Keratinocyte (primary cell): ENCODE measurements at regions not wholly inside any gene's neighbourhood (a gene's known extent, or its start where the extent isn't known, plus 50 kb on each side); places are given as distances from the start of the nearest gene placed in this dataset.

Experiments
- DNase-seq: peaks from one replicate; pipeline ENCODE4 v3.0.0-alpha.2; 2011; ENCODE audit warnings: low read depth, missing footprints, low spot score
- FAIRE-seq: peaks from 2 replicates; lab custom pipeline; 2011; peaks lifted over from hg19 to GRCh38; lab: Jason Lieb, UNC
- H2AFZ ChIP-seq: 2 replicates; pipeline ENCODE4 v1.6.0; 2012; ENCODE audit warnings: low read length, control low read depth, inconsistent platforms; ENCODE audit not compliant: control insufficient read depth
- H3K27ac ChIP-seq: 2 replicates; pipeline ENCODE4 v1.5.1; 2011; ENCODE audit warnings: low read length; ENCODE audit not compliant: control insufficient read depth, insufficient read depth
- H3K27me3 ChIP-seq: 3 replicates; pipeline ENCODE4 v1.6.0; 2011; ENCODE audit warnings: low read length; ENCODE audit not compliant: control insufficient read depth, insufficient read depth; ENCODE audit errors: extremely low read depth
- H3K36me3 ChIP-seq, 2 experiments: 2 replicates in 1 of 2; 3 replicates in 1 of 2; pipeline ENCODE4 v1.5.1; 2011; ENCODE audit warnings: low read length in 2 of 2, mild to moderate bottlenecking in 1 of 2; ENCODE audit not compliant: control insufficient read depth in 2 of 2, insufficient read depth in 2 of 2; ENCODE audit errors: extremely low read depth in 1 of 2
- H3K4me1 ChIP-seq: 3 replicates; pipeline ENCODE4 v1.5.1; 2011; ENCODE audit warnings: low read length; ENCODE audit not compliant: control insufficient read depth, insufficient read depth; ENCODE audit errors: extremely low read depth
- H3K4me2 ChIP-seq: 3 replicates; pipeline ENCODE4 v1.6.0; 2011; ENCODE audit warnings: low read depth, low read length; ENCODE audit not compliant: control insufficient read depth, insufficient read depth; ENCODE audit errors: extremely low read depth
- H3K4me3 ChIP-seq, 3 experiments: fragments of 200-600 bp in 1 of 3; sonication (generic) in 1 of 3; 2 replicates in 2 of 3; 3 replicates in 1 of 3; pipeline ENCODE4 v1.5.1; 2011 to 2016; ENCODE audit warnings: low read length in 3 of 3, mild to moderate bottlenecking in 3 of 3, control low read depth in 2 of 3, inconsistent platforms in 1 of 3, low read depth in 1 of 3, mixed read lengths in 1 of 3, mixed run types in 1 of 3, moderate library complexity in 1 of 3; ENCODE audit not compliant: control insufficient read depth in 2 of 3, insufficient read depth in 2 of 3; ENCODE audit errors: extremely low read depth in 1 of 3
- H3K79me2 ChIP-seq: 2 replicates; pipeline ENCODE4 v1.6.0; 2012; ENCODE audit warnings: low read length; ENCODE audit not compliant: control insufficient read depth, insufficient read depth
- H3K9ac ChIP-seq: 3 replicates; pipeline ENCODE4 v1.6.0; 2011; ENCODE audit warnings: low read length; ENCODE audit not compliant: control insufficient read depth, insufficient read depth; ENCODE audit errors: extremely low read depth
- H3K9me1 ChIP-seq: 3 replicates; pipeline ENCODE4 v1.6.0; 2011; ENCODE audit warnings: low read length; ENCODE audit not compliant: control insufficient read depth, insufficient read depth; ENCODE audit errors: extremely low read depth
- H3K9me3 ChIP-seq: 2 replicates; pipeline ENCODE4 v1.5.1; 2012; ENCODE audit warnings: low read depth, low read length; ENCODE audit not compliant: control insufficient read depth
- H4K20me1 ChIP-seq: 3 replicates; pipeline ENCODE4 v1.6.0; 2011; ENCODE audit warnings: low read length; ENCODE audit not compliant: control insufficient read depth, insufficient read depth; ENCODE audit errors: extremely low read depth
- EZH2 ChIP-seq: IDR thresholded peaks from one replicate; pipeline ENCODE4 v1.6.1; 2012; ENCODE audit warnings: inconsistent platforms, mild to moderate bottlenecking, low read length, moderate library complexity
- dilution Hi-C: fragments of 300-500 bp; cut with MboI; formaldehyde crosslinking; loops from one replicate; pipeline ENCODE4 v1.7.0; 2020; ENCODE audit warnings: low sequenced_read_pairs; ENCODE audit not compliant: extremely low pct_ligation_motif_present
- TF ChIP-seq, protein P1 (sequence below), 3 experiments: IDR thresholded peaks in 1 of 3; conservative IDR thresholded peaks in 1 of 3; optimal IDR thresholded peaks in 1 of 3; 2 replicates in 2 of 3; 3 replicates in 1 of 3; pipeline versions ENCODE3 to v1.5.1; 2011; ENCODE audit warnings: low read length in 3 of 3, mild to moderate bottlenecking in 3 of 3, moderate library complexity in 2 of 3, control low read depth in 1 of 3, inconsistent platforms in 1 of 3; ENCODE audit not compliant: insufficient read depth in 2 of 3; ENCODE audit errors: extremely low read depth in 1 of 3

DNA sequence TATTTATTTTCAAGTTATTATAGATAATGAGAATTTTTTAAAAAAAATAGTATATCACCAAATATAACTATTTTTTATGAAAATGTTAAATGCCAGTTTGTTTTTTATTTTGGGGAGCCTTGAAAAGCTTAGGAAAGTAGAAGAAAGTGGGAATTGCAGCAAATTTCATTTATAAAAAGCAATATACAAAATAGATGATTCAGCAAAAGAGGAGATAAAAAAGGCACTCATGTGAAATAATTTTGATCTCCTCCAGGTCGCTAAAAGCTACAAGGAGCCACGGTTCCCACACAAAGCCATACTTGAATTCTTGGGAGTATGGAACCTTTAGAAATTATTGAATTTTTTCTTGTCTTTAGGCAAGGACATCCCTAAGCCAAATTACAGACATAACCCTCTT is 625.0 kb upstream of the SGO1 start:
- DNase-seq (no peak), FAIRE-seq (no peak)
- no peak for TF ChIP-seq EZH2
- TF ChIP-seq, protein P1, sequence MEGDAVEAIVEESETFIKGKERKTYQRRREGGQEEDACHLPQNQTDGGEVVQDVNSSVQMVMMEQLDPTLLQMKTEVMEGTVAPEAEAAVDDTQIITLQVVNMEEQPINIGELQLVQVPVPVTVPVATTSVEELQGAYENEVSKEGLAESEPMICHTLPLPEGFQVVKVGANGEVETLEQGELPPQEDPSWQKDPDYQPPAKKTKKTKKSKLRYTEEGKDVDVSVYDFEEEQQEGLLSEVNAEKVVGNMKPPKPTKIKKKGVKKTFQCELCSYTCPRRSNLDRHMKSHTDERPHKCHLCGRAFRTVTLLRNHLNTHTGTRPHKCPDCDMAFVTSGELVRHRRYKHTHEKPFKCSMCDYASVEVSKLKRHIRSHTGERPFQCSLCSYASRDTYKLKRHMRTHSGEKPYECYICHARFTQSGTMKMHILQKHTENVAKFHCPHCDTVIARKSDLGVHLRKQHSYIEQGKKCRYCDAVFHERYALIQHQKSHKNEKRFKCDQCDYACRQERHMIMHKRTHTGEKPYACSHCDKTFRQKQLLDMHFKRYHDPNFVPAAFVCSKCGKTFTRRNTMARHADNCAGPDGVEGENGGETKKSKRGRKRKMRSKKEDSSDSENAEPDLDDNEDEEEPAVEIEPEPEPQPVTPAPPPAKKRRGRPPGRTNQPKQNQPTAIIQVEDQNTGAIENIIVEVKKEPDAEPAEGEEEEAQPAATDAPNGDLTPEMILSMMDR (optimal IDR thresholded peaks at IDR 0.05 in 1 of 3, IDR thresholded peaks at IDR 0.05 in 1 of 3, conservative IDR thresholded peaks at IDR 0.05 in 1 of 3; ENCODE audit: extremely low read depth in 1 of 3, insufficient read depth in 2 of 3, low read length in 3 of 3): no peak
- Histone ChIP-seq H3K9me1 (no peaks in the 10 kb centered on the region), H4K20me1 (no peaks in the 10 kb centered on the region), H3K27ac (no peak overlapping the region), H3K4me1 (no peaks in the 10 kb centered on the region), H3K9me3 (no peaks in the 10 kb centered on the region), H2AFZ (no peak overlapping the region), H3K79me2 (no peaks in the 10 kb centered on the region), H3K4me2 (no peak overlapping the region), H3K27me3 (no peaks in the 10 kb centered on the region), H3K4me3 (no peak overlapping the region), H3K9ac (no peak overlapping the region), H3K36me3 (no peaks in the 10 kb centered on the region)
- dilution Hi-C loops: no loop called here

DNA sequence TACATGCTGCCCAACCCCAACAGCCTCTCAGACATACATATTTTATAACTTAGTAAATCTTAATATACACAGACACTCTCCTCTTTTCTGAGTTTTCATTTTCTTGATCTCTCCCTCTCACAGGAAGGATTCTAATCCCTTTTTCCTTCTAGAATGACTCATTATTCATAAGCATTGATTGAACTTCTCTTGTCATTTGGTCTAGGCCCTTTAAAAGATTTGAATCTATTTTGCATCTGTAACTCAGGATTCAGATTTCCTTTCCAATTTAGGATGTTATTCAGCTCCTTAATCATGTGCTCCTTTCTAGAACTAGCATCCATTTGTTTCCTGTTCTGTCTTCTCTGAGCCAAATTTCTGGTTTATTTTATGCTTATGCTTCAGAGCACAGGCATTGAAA is 624.5 kb upstream of the SGO1 start:
- Histone ChIP-seq H3K9me1 (no peaks in the 10 kb centered on the region), H3K36me3 (no peaks in the 10 kb centered on the region), H3K79me2 (no peaks in the 10 kb centered on the region), H2AFZ (no peak overlapping the region), H3K27me3 (no peaks in the 10 kb centered on the region), H3K9ac (no peak overlapping the region), H4K20me1 (no peaks in the 10 kb centered on the region), H3K4me2 (no peak overlapping the region), H3K4me1 (no peaks in the 10 kb centered on the region), H3K4me3 (no peak overlapping the region), H3K9me3 (no peaks in the 10 kb centered on the region), H3K27ac (no peak overlapping the region)
- TF ChIP-seq, protein P1 (optimal IDR thresholded peaks at IDR 0.05 in 1 of 3, IDR thresholded peaks at IDR 0.05 in 1 of 3, conservative IDR thresholded peaks at IDR 0.05 in 1 of 3; ENCODE audit: extremely low read depth in 1 of 3, insufficient read depth in 2 of 3, low read length in 3 of 3): no peak
- TF ChIP-seq EZH2: no peak
- dilution Hi-C loops: no loop called here
- FAIRE-seq (no peak), DNase-seq (no peak)
